ENCODE measurements at regions not wholly inside any gene's neighbourhood (a gene's known extent, or its start where the extent isn't known, plus 50 kb on each side); places are given as distances from the start of the nearest gene placed in this dataset.
"Not testable (repeated sequence)": the region's sequence is repeated elsewhere in the genome, so short reads cannot be mapped to it uniquely, and the experiment has no call there.

DNA sequence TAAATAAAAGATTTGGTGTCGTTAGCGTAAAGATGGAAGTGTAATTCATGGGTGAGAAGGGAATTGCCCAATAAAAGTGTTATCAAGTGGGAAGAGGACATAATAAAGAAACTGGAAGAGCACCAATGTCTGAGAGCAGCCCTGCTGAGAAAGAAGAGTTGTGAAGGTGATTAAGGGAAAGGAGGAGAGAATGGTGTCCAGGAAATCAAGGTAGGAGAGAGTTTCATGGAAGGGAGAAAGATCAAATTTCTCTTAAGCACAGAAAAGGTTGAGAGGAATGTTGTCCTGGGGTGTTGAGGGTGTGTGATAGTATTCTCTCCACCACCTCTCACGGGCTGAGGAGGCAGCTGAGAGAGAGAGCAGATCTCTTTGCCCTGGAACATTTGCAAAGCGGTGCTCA, 339.7 kb downstream of the SATB1 start:
- no peak for DNase-seq (ENCODE audit: low read depth in 2 of 2, low spot score in 1 of 2)

DNA sequence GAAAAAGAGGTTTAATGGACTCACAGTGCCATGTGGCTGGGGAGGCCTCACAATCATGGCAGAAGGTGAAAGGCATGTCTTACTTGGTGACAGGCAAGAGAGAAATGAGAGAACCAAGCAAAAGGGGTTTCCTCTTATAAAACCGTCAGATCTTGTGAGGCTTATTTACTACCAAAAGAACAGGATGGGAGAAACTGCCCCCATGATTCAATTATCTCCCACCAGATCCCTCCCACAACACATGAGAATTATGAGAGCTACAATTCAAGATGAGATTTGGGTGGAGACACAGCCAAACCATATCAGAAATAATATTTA, 340.8 kb upstream of the TBC1D5 start:
- not testable (repeated sequence) for DNase-seq (ENCODE audit: low read depth in 2 of 2, low spot score in 1 of 2)

DNA sequence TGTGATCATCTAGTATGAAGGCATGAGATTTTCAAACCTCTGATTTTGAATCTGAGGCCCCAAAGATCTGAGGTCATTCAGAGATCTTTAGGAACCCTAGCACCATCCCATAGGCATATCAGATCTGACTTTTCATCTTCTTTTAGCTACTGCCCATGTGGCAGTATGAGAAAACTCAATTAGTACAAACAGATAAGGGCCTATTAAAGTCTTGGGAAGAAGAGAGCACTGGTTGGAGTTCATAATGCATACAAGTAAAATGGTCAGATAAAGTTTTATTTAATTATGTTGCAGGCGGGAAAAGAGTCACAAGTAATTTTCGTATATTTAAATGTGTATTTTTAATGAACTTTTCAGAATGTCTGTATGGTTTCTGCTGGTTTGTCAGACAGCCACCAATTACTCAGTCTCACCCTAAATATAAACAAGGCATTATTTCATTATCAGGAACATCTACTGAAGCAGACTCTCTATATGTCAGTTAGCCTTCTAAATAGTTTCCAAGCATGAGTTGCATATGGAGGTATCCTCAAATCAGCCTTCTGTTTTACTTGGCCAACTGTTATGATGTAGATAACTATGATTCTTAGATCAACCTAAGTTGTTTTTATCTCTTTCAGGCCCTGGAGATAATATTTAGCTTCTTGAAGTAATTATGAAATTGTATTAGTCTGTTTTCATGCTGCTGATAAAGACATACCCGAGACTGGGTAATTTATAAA, 340.3 kb upstream of the TBC1D5 start:
- DNase-seq (ENCODE audit: low read depth in 2 of 2, low spot score in 1 of 2) = no peak

DNA sequence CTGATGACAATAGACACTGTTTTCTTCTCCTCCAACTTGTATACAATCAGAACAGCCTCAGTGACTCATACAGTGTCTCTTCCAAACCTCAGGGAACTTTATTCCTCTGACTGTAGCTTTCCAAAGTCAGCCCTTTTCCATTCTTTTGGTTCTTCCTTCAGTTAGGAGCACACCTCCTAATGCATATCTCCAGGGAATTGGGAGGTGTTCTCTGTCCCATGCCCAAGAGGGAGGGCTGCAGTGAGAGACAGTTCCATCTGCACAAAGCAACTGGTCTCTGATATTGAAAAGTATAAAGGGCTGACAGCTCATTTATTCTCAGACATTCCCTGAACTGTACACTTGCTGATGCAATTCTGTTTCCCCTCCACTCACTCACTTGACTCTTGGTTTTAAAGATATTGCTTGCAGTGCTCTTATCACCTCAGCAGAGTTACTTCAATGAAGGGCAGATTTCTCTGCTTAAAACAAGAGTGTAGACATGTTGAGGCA, 337.8 kb upstream of the TBC1D5 start:
- DNase-seq (ENCODE audit: low read depth in 2 of 2, low spot score in 1 of 2) = no peak

DNA sequence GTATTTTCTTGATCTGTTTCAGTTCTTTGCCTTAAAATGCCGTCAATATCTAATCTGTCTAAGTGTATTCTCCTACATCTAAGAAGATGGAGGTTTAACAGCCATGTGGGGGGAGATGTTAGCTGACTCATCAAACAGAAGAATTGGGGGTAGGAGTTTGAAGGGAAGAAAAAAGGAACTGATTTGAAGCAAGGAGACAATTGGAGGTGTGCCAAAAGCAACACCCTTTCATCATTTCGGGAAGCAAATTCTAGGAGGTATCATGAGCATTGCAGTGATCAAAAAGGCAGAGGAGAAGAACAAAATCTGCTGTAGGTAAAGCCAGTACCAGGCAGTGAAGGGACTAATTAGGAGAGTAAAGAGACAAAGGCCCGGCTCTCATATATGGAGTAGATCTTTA, 337.3 kb upstream of the TBC1D5 start:
- no peak for DNase-seq (ENCODE audit: low read depth in 2 of 2, low spot score in 1 of 2)

DNA sequence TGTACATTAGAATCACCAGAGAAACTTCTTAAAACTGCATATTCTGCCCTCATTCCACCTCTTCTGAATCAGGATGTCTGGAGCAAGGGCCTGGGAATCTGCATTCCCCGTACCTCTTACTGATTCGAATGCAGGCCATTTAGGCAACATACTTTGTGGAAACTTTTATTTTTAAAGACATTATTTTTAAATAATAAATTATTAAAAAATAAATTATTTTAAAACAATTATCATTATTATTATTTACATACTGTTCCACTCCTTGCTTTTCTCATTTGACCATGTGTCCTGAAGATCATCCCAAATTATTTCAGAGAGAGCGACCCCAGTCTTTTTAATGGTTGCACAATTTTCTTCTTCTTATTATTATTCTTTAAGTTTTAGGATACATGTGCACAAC, 336.6 kb upstream of the TBC1D5 start:
- DNase-seq (ENCODE audit: low read depth in 2 of 2, low spot score in 1 of 2) = no peak

DNA sequence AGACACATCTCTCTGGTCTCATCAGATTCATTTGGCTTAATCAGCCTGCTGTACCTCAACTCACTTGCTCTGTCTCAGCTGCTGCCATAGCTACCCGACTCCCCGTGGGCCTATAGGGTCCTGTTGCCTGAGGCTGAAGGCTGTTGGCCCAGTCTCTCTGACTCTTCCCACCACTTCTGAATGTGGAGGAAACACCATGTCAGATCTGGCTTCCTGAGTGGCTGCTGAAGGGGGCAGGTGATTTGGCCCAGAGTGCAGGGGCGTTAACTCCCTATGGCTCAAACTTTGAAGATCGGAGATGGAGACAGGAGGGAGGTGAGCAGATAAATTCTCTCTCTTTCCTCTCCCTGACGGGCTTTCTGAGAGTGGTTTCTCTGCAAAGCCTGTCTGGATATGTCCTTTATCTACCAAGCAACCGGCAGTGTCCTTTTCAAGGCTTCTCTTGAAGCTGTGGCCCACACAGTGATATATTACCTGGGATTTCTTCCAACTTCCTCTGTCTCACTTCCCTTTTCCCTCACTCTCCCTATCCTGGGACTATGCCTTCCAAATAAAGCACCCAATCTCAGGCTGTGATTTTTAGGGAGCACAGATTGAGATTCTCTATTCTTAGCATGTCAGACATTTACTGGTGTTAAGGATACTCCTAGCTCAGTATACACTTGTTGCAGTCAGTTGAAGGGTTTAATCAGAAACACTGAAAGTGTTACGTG, 334.9 kb upstream of the TBC1D5 start:
- DNase-seq (ENCODE audit: low read depth in 2 of 2, low spot score in 1 of 2) = no peak

DNA sequence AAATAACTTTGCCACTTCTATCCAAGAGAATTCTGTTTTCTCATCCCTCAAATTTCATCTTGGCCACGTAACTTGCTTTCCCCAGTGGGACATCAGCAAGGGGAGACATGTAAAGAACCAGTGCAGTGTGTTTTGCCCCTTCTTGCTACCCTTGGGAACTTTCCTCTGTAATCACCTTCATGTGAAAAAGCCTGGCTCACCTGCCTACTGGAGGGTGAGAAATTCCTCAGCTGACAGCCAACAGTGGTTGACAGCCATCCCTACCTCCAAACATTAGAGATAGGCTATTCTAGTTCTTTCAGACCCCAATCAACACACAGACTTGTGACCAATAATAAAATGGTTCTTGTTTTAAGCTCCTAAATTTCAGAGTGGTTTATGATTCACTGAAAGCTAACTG, 333.9 kb upstream of the TBC1D5 start:
- DNase-seq (ENCODE audit: low read depth in 2 of 2, low spot score in 1 of 2) = no peak

DNA sequence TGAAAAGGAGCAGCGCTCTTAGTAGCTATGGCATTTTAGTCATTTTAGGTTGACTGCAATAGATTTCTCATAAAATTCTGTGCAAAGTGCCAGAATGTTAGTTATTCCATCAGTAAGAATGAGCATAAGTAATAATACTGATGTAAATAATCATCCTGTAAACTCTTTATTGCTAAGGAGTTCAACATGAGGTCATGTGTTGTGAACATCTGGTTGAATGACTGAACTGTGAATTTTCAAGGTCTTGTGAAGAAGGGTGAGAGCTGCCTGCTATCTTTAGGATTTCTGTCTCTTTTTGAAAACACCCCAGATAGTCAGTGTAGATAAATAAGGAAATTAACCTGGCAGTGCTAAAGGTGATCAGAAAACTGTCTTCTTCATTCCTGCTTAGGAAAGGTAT, 333.4 kb upstream of the TBC1D5 start:
- no peak for DNase-seq (ENCODE audit: low read depth in 2 of 2, low spot score in 1 of 2)

DNA sequence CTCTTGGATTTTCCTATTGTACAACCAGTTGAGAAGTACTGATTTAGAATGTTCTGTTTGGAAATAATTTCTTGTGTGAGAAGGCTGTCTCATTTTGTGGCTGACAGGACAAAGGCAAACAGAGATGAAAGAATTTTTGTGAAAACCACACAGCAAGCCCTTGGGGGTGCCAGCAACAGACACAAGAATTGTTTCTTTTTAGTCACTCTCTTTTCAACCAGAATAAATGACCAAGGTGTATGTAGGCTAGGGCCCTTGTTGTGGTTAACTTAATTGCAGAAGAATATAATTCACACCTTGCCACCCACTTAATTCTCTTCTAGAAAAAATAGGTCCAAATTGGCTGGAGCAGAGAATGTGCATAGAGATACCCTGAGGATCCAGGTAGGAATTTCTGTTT, 329.4 kb upstream of the TBC1D5 start:
- DNase-seq (ENCODE audit: low read depth in 2 of 2, low spot score in 1 of 2) = no peak

DNA sequence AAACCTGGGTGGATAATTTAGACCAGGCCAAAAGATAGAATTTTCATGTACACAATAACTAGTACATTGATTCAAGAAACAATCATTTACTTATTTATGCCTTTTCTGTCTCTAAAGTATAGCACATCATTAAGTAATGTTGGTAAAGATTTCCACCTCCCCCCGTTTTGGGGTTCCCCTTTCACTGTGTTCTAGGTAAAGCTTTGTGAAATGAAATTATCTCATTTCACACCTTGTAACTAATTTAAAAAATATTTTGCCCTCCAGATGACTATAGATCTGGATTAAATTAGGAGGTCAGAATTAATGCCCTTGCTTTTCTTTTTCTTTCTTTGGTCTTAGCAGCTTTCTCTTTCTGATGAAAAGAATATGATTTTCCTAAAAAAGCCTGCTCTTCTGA, 328.5 kb upstream of the TBC1D5 start:
- DNase-seq (ENCODE audit: low read depth in 2 of 2, low spot score in 1 of 2) = no peak

DNA sequence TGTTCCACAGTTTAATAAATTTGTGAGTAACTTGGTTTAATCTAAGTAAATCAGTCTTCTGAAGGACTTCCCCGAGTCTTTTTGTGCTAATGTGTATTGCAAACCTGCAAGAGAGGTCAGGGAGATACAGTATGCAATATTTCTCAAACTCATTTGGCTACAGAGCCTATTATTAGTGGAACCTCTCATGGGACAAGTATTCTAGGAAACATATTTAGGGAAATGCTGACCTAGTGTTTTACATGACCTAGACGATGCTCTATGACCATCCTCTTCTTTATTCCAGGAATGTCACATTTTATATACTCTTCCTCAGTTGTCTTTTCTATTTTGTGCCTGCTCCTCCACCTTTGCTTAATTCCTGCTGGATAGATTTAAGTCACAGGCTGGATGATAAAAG, 327.8 kb upstream of the TBC1D5 start:
- no peak for DNase-seq (ENCODE audit: low read depth in 2 of 2, low spot score in 1 of 2)

DNA sequence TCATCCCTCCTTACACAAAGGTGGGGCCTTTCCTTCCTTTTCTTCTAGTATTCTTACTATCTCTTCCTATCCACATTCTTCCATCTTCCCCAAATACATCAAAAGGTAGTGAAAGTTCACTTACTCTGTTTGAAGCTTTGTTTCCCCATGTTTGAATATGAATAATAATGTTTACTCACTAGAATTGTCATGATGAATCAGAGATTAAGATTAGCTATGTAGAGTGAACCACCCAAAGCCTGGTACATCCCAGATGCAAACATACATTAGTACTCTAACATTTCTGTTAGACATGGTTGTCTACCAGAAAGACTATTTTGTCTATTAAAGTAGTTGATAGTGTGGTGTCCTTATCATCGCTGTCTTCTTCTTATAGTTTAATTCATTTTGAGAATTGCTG, 327.1 kb upstream of the TBC1D5 start:
- DNase-seq (ENCODE audit: low read depth in 2 of 2, low spot score in 1 of 2) = no peak

DNA sequence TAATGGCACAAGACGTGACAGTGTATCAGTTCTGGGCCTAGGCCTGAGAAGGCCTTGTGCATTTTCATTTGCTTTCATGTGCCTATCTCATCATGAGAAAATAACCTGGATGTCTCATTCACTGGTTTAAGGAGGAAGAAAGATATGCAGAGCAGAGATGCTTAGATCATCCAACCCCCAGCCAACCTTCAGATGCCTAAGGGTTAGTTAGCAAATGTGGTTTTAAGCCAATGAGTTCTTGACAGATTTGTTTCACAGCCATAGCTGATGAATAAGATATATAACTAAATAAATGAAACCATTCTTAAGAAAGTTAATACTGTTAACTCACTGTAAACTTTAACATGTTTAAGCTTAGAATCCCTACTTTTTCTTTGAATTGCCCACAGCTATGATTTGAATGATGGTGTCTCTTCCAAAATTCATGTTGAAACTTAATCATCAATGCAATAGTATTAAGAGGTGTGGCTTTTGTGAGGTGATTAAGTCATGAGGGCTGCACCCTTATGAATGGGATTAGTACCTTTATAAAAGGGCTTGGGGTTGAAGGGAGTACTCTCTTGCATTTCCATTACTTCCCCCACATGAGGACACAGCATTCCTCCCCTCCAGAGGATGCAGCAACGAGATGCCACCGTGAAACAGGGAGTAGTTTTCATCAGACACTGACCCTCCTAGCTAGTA, 324.6 kb upstream of the TBC1D5 start:
- no peak for DNase-seq (ENCODE audit: low read depth in 2 of 2, low spot score in 1 of 2)

DNA sequence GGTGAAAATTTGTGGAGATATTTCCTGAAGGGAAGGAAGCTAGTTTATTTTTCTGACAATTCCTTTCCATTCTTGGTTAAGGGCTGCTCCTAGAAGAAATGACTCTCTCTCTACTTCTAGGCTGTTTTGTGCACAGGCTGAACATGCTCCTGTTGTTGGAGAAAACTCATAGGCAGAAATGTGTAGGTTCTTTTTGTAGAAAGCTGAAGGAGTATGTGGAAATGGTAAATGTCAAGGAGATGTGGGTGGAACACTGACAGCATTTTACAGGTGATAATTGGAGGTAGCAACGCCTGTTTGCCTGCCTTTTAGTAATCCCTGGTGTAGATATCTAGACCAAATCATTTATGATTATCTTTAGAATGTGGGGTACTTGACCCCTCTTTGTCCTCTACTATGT, 322.2 kb upstream of the TBC1D5 start:
- no peak for DNase-seq (ENCODE audit: low read depth in 2 of 2, low spot score in 1 of 2)

DNA sequence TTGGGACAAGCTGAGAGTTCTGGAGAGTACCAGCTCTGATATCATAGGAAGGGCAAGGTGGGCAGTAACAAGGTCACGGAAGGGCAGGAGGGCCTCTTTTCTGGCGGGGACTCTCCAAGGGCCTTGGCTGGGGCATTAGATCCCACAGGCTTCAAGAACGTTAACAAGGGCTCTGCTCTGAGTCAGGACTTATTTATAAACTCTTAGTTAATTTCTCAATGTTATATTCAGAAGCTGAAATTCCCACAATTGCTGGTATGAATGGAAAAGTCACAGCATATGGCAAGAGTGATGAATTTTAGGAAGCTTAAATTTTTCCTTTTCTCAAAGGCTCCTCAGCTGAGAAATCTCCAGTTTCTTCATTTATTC, 320.2 kb upstream of the TBC1D5 start:
- DNase-seq (ENCODE audit: low read depth in 2 of 2, low spot score in 1 of 2) = no peak

DNA sequence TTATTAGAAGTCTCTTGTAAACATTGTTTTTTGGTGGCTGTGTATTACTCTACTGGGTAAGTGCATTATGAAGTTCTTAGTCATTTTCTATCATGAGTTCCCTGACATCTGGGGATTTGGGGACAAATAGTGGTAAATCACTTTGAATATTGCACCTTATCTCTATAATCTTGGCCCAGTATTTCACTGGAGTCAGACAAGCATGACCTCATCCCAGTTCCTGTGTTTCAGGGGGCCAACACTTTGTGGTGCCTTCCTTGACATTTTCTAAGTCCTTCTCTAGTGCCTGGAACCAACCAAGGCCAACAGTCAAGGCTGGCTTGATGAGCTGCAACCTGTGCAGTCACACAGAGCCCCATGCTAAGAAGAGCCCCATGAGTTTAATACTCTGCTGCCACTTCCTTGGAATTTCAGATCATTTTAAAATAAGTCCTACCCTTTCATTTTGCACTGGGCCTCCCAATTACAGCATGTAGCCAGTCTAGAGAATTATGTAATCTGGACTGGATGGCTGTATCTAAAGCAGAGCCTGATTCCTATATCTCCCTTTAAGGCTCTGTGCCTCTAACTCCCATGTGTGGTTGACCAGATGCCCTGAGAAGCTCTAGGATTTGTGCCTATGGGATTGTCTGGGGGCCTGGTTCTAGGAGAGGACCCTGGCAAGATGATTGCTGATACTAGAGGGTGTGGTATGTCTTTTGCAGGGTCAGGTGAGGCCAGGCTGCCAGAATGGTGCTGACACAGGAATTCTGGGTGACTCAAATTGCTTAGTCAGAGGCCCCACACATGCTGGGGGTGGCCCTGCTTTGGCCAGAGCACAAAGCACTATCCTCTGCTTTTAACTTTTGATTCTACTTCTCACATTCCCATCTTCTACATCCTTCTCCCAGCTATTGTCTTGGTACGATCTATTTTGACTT, 319.6 kb upstream of the TBC1D5 start:
- DNase-seq (ENCODE audit: low read depth in 2 of 2, low spot score in 1 of 2) = no peak

DNA sequence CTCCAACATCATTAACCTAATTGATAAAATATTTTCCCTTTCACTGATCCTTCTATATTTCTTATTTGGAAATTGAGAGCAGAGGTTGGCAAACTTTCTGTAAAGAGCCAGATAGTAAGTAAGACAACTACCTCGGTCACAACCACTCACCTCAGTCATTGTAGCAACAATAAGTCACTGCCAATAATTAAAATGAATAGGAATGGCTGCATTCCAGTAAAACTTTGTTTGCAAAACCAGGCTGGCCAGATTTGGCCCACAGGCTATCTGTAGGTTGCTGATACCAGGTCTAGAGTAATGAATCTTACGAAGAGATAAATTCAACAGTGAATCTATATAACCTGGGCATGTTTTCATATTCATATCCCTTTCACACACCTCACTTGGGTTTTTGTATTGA, 316.2 kb upstream of the TBC1D5 start:
- DNase-seq (ENCODE audit: low read depth in 2 of 2, low spot score in 1 of 2) = no peak

DNA sequence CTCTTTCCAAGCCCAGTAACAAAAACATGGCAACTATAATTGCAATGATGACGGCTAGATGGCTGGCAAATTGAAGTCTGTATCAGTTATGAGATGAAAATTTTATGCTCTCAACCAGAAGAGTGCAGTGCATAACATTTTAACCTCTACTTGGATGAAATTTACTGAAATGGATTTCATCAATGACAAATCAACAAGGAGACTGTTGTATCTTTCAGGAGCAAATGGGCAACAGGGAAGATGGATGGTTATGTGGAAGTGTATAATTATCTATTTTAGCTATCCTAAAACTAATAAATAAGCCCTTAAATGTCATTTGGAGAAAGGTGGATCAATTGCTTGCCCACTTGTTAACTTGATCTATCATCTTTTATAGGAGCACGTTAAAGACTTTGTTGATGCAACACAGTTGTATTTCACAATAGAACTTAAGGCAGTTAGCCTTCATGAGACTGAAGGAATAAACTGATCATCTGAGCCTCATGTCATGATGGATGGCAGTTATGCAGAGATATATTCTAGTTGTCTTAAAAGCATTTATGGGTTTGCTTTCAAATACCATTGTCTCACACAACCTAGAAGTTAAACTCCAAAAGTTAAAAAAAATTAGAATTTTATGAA, 315.1 kb upstream of the TBC1D5 start:
- no peak for DNase-seq (ENCODE audit: low read depth in 2 of 2, low spot score in 1 of 2)

DNA sequence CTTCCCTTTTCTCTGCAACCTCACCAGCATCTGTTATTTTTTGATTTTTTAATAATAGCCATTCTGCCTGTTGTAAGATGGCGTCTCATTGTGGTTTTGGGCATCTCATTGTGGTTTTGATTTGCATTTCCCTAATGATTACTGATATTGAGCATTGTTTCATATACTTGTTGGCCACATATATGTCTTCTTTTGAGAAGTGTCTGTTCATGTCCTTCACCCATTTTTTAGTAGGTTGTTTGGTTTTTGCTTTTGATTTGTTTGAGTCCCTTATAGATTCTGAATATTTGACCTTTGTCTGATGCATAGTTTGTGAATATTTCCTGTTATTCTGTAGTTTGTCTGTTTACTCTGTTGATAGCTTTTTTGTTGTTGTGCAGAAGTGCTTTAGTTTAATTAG, 312.2 kb upstream of the TBC1D5 start:
- no peak for DNase-seq (ENCODE audit: low read depth in 2 of 2, low spot score in 1 of 2)

DNA sequence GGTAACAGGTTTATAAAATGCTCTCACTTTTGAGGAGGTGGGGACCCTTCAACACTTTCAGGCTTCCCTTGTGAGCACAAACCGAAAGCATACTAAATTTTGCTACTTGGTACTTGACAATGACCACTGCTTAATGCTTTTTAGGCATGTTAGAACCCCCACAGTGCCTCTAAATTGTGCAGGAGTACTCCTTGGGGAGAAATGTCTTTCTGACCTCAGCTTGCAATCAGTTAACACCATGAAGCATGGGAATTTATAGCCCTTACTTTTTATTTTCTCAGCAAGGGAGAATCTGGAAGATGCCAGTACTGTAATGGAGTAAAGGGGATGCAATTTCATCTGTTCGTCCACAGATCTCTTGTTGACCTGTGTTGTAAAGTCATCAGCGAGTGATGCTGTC, 308.9 kb upstream of the TBC1D5 start:
- DNase-seq (ENCODE audit: low read depth in 2 of 2, low spot score in 1 of 2) = no peak

Measured in stimulated activated CD8-positive, alpha-beta memory T cell treated with anti-CD3 and anti-CD28 coated beads, Interleukin-4, amount 100 ng/mL, for 4 hours (primary cell).